ENCODE measurements at regions not wholly inside any gene's neighbourhood (a gene's known extent, or its start where the extent isn't known, plus 50 kb on each side); places are given as distances from the start of the nearest gene placed in this dataset.

GRCh38 chr9:99601571-99602111 lies 220.0 kb upstream of the NR4A3 start:
- TF ChIP-seq CTCF (IDR thresholded peaks at IDR 0.05) (no peak), POLR2A (IDR thresholded peaks at IDR 0.05) (no peak), EP300 (IDR thresholded peaks at IDR 0.05) (no peak)
